ENCODE measurements at regions not wholly inside any gene's neighbourhood (a gene's known extent, or its start where the extent isn't known, plus 50 kb on each side); places are given as distances from the start of the nearest gene placed in this dataset.
A peak's percentile ranks its signal among the peaks of the same experiment; 100 is the strongest.

- H3K4me3 ChIP-seq (ENCODE audit: low read length), result no peak overlapping the region
- H3K4me2 ChIP-seq (ENCODE audit: low read depth, low read length, poor library complexity, severe bottlenecking), result no peak overlapping the region
- H3K27me3 ChIP-seq (ENCODE audit: low read length), result no peaks in the 10 kb centered on the region
- peak; percentile 64 for DNase-seq
- H3K9me3 ChIP-seq (ENCODE audit: low read length), result no peaks in the 10 kb centered on the region
- no peaks in the 10 kb centered on the region for H3K4me1 ChIP-seq (ENCODE audit: low read length)
- no peak overlapping the region for H2AFZ ChIP-seq (ENCODE audit: low read length)
- no peaks in the 10 kb centered on the region for H3K9me2 ChIP-seq (replicated peaks; ENCODE audit: insufficient read depth, low read length)
- no peaks in the 10 kb centered on the region for H3K79me2 ChIP-seq (ENCODE audit: low read length)
- H3K27ac ChIP-seq (ENCODE audit: low read length), result no peak overlapping the region
- no peaks in the 10 kb centered on the region for H3K36me3 ChIP-seq (ENCODE audit: insufficient read depth, low read length)
- H4K20me1 ChIP-seq (ENCODE audit: insufficient read depth, low read depth, low read length), result no peaks in the 10 kb centered on the region
- H3K9ac ChIP-seq (ENCODE audit: low read length), result no peak overlapping the region
Observed at GRCh38 chr6:85015396-85015990, 251.1 kb upstream of the TBX18 start.

GRCh38 chr6:85010865-85011264, 246.5 kb upstream of the TBX18 start:
- Histone ChIP-seq H3K4me2 (ENCODE audit: low read depth, low read length, poor library complexity, severe bottlenecking) (no peak overlapping the region), H3K27ac (ENCODE audit: low read length) (no peak overlapping the region), H3K9ac (ENCODE audit: low read length) (no peak overlapping the region), H3K9me2 (replicated peaks; ENCODE audit: insufficient read depth, low read length) (no peaks in the 10 kb centered on the region), H3K9me3 (ENCODE audit: low read length) (no peaks in the 10 kb centered on the region), H3K36me3 (ENCODE audit: insufficient read depth, low read length) (no peaks in the 10 kb centered on the region), H4K20me1 (ENCODE audit: insufficient read depth, low read depth, low read length) (no peaks in the 10 kb centered on the region), H3K27me3 (ENCODE audit: low read length) (no peaks in the 10 kb centered on the region), H2AFZ (ENCODE audit: low read length) (no peak overlapping the region), H3K4me3 (ENCODE audit: low read length) (no peak overlapping the region), H3K79me2 (ENCODE audit: low read length) (no peaks in the 10 kb centered on the region), H3K4me1 (ENCODE audit: low read length) (no peaks in the 10 kb centered on the region)
- DNase-seq, result no peak

- no peak for DNase-seq
- Histone ChIP-seq H3K4me1 (ENCODE audit: low read length) (no peaks in the 10 kb centered on the region), H3K27me3 (ENCODE audit: low read length) (no peaks in the 10 kb centered on the region), H3K9me2 (replicated peaks; ENCODE audit: insufficient read depth, low read length) (no peaks in the 10 kb centered on the region), H3K4me2 (ENCODE audit: low read depth, low read length, poor library complexity, severe bottlenecking) (no peak overlapping the region), H4K20me1 (ENCODE audit: insufficient read depth, low read depth, low read length) (no peaks in the 10 kb centered on the region), H2AFZ (ENCODE audit: low read length) (no peak overlapping the region), H3K79me2 (ENCODE audit: low read length) (no peaks in the 10 kb centered on the region), H3K4me3 (ENCODE audit: low read length) (no peak overlapping the region), H3K9ac (ENCODE audit: low read length) (no peak overlapping the region), H3K36me3 (ENCODE audit: insufficient read depth, low read length) (no peaks in the 10 kb centered on the region), H3K9me3 (ENCODE audit: low read length) (no peaks in the 10 kb centered on the region), H3K27ac (ENCODE audit: low read length) (no peak overlapping the region)
Observed at GRCh38 chr6:85008296-85009009, 244.1 kb upstream of the TBX18 start.

- no peak overlapping the region for H3K4me2 ChIP-seq (ENCODE audit: low read depth, low read length, poor library complexity, severe bottlenecking)
- H3K9me2 ChIP-seq (replicated peaks; ENCODE audit: insufficient read depth, low read length), result no peaks in the 10 kb centered on the region
- H3K27me3 ChIP-seq (ENCODE audit: low read length), result no peaks in the 10 kb centered on the region
- no peaks in the 10 kb centered on the region for H3K4me1 ChIP-seq (ENCODE audit: low read length)
- no peaks in the 10 kb centered on the region for H4K20me1 ChIP-seq (ENCODE audit: insufficient read depth, low read depth, low read length)
- no peaks in the 10 kb centered on the region for H3K36me3 ChIP-seq (ENCODE audit: insufficient read depth, low read length)
- no peak for DNase-seq
- no peak overlapping the region for H3K4me3 ChIP-seq (ENCODE audit: low read length)
- no peak overlapping the region for H3K27ac ChIP-seq (ENCODE audit: low read length)
- no peaks in the 10 kb centered on the region for H3K9me3 ChIP-seq (ENCODE audit: low read length)
- H2AFZ ChIP-seq (ENCODE audit: low read length), result no peak overlapping the region
- H3K9ac ChIP-seq (ENCODE audit: low read length), result no peak overlapping the region
- no peaks in the 10 kb centered on the region for H3K79me2 ChIP-seq (ENCODE audit: low read length)
Observed at GRCh38 chr6:85006362-85006761, 242.0 kb upstream of the TBX18 start.

GRCh38 chr6:85005494-85005893, 241.1 kb upstream of the TBX18 start:
- Histone ChIP-seq H3K9me2 (replicated peaks; ENCODE audit: insufficient read depth, low read length) (no peaks in the 10 kb centered on the region), H3K27ac (ENCODE audit: low read length) (no peak overlapping the region), H3K9me3 (ENCODE audit: low read length) (no peaks in the 10 kb centered on the region), H3K4me3 (ENCODE audit: low read length) (no peak overlapping the region), H3K9ac (ENCODE audit: low read length) (no peak overlapping the region), H3K4me1 (ENCODE audit: low read length) (no peaks in the 10 kb centered on the region), H2AFZ (ENCODE audit: low read length) (no peak overlapping the region), H4K20me1 (ENCODE audit: insufficient read depth, low read depth, low read length) (no peaks in the 10 kb centered on the region), H3K36me3 (ENCODE audit: insufficient read depth, low read length) (no peaks in the 10 kb centered on the region), H3K4me2 (ENCODE audit: low read depth, low read length, poor library complexity, severe bottlenecking) (no peak overlapping the region), H3K27me3 (ENCODE audit: low read length) (no peaks in the 10 kb centered on the region), H3K79me2 (ENCODE audit: low read length) (no peaks in the 10 kb centered on the region)
- DNase-seq, result no peak

GRCh38 chr6:85004361-85004995, 240.1 kb upstream of the TBX18 start:
- Histone ChIP-seq H3K9me2 (replicated peaks; ENCODE audit: insufficient read depth, low read length) (no peaks in the 10 kb centered on the region), H3K4me3 (ENCODE audit: low read length) (no peak overlapping the region), H3K27ac (ENCODE audit: low read length) (no peak overlapping the region), H3K9me3 (ENCODE audit: low read length) (no peaks in the 10 kb centered on the region), H3K9ac (ENCODE audit: low read length) (no peak overlapping the region), H3K27me3 (ENCODE audit: low read length) (no peaks in the 10 kb centered on the region), H4K20me1 (ENCODE audit: insufficient read depth, low read depth, low read length) (no peaks in the 10 kb centered on the region), H3K4me2 (ENCODE audit: low read depth, low read length, poor library complexity, severe bottlenecking) (no peak overlapping the region), H3K79me2 (ENCODE audit: low read length) (no peaks in the 10 kb centered on the region), H3K36me3 (ENCODE audit: insufficient read depth, low read length) (no peaks in the 10 kb centered on the region), H2AFZ (ENCODE audit: low read length) (no peak overlapping the region), H3K4me1 (ENCODE audit: low read length) (no peaks in the 10 kb centered on the region)
- no peak for DNase-seq

- Histone ChIP-seq H3K36me3 (ENCODE audit: insufficient read depth, low read length) (no peaks in the 10 kb centered on the region), H3K4me3 (ENCODE audit: low read length) (no peak overlapping the region), H3K4me2 (ENCODE audit: low read depth, low read length, poor library complexity, severe bottlenecking) (no peak overlapping the region), H3K27ac (ENCODE audit: low read length) (no peak overlapping the region), H2AFZ (ENCODE audit: low read length) (no peak overlapping the region), H3K79me2 (ENCODE audit: low read length) (no peaks in the 10 kb centered on the region), H3K27me3 (ENCODE audit: low read length) (no peaks in the 10 kb centered on the region), H3K9me3 (ENCODE audit: low read length) (no peaks in the 10 kb centered on the region), H4K20me1 (ENCODE audit: insufficient read depth, low read depth, low read length) (no peaks in the 10 kb centered on the region), H3K9me2 (replicated peaks; ENCODE audit: insufficient read depth, low read length) (no peaks in the 10 kb centered on the region), H3K4me1 (ENCODE audit: low read length) (no peaks in the 10 kb centered on the region), H3K9ac (ENCODE audit: low read length) (no peak overlapping the region)
- DNase-seq, result no peak
Observed at GRCh38 chr6:85002847-85003246, 238.4 kb upstream of the TBX18 start.

- H3K27ac ChIP-seq (ENCODE audit: low read length), result no peak overlapping the region
- no peaks in the 10 kb centered on the region for H3K9me2 ChIP-seq (replicated peaks; ENCODE audit: insufficient read depth, low read length)
- H2AFZ ChIP-seq (ENCODE audit: low read length), result no peak overlapping the region
- no peak overlapping the region for H3K4me2 ChIP-seq (ENCODE audit: low read depth, low read length, poor library complexity, severe bottlenecking)
- no peaks in the 10 kb centered on the region for H3K27me3 ChIP-seq (ENCODE audit: low read length)
- H3K79me2 ChIP-seq (ENCODE audit: low read length), result no peaks in the 10 kb centered on the region
- DNase-seq, result no peak
- no peaks in the 10 kb centered on the region for H3K4me1 ChIP-seq (ENCODE audit: low read length)
- no peaks in the 10 kb centered on the region for H3K36me3 ChIP-seq (ENCODE audit: insufficient read depth, low read length)
- no peak overlapping the region for H3K4me3 ChIP-seq (ENCODE audit: low read length)
- no peaks in the 10 kb centered on the region for H4K20me1 ChIP-seq (ENCODE audit: insufficient read depth, low read depth, low read length)
- H3K9ac ChIP-seq (ENCODE audit: low read length), result no peak overlapping the region
- H3K9me3 ChIP-seq (ENCODE audit: low read length), result no peaks in the 10 kb centered on the region
Observed at GRCh38 chr6:85000001-85000400, 235.6 kb upstream of the TBX18 start.

Data from Karpas-422 (cell line).